DND-41 (cell line): ENCODE measurements at regions not wholly inside any gene's neighbourhood (a gene's known extent, or its start where the extent isn't known, plus 50 kb on each side); places are given as distances from the start of the nearest gene placed in this dataset.

ENCODE experiments used
- CTCF ChIP-seq: IDR thresholded peaks from 2 replicates; pipeline ENCODE4 v1.5.1; 2012; ENCODE audit warnings: borderline replicate concordance, low read length, moderate library complexity, mild to moderate bottlenecking; ENCODE audit not compliant: poor library complexity, severe bottlenecking; ENCODE audit errors: extremely low read depth
- EZH2 ChIP-seq: IDR thresholded peaks from 3 replicates; pipeline ENCODE4 v1.6.1; 2012; ENCODE audit warnings: borderline replicate concordance, low read depth, mild to moderate bottlenecking, moderate library complexity, low read length, inconsistent platforms; ENCODE audit not compliant: severe bottlenecking

- no peak for TF ChIP-seq CTCF
- no peak for TF ChIP-seq EZH2
These were observed 505.5 kb upstream of the FAM98A start for GRCh38 chr2:34104601-34105000.
